ENCODE measurements at regions not wholly inside any gene's neighbourhood (a gene's known extent, or its start where the extent isn't known, plus 50 kb on each side); places are given as distances from the start of the nearest gene placed in this dataset.
"Not testable (repeated sequence)": the region's sequence is repeated elsewhere in the genome, so short reads cannot be mapped to it uniquely, and the experiment has no call there.

GRCh38 chr3:163518065-163518464 is 1560.2 kb downstream of the SI start:
- no peak for DNase-seq (ENCODE audit: low read depth in 4 of 4, low spot score in 3 of 4)

GRCh38 chr3:163513149-163513657 is 1565.1 kb downstream of the SI start:
- DNase-seq (ENCODE audit: low read depth in 4 of 4, low spot score in 3 of 4) = no peak

DNA sequence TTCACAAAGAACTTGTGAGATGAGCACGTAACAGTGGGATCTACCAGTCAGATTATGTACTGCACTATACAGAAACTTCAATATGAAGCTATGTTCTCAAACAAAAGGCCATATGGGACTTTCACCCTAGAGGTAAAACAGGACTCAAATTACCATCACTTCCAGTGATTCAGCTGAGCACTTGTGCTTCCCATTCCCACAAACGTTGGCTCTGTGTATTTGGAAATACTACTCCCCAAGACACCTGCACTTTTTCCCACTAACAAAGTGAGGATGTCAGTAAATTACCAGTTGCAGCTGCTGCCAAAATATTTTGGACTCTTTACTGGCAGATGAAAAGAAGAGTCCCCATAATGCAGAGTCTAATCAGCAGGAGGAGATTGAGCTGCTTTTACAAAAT is 1570.1 kb downstream of the SI start:
- DNase-seq (ENCODE audit: low read depth in 4 of 4, low spot score in 3 of 4) = no peak

DNA sequence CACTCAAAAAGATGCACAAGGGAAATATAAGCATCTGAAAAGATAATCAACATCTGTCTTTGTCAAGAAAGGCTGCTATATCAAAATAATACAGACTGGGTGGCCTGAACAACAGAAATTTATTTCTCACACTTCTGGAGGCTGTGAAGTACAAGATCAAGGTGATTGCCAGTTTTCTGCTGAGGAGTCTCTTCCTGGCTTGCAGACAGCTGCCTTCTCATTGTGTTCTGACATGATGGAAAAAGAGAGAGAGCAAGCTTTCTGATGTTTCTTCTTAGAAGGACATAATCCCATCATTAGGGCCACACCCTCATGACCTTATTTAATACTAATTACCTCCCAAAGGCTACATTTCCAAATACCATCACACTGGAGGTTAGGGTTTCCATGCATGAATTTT is 1573.3 kb downstream of the SI start:
- DNase-seq (ENCODE audit: low read depth in 4 of 4, low spot score in 3 of 4) = no peak

GRCh38 chr3:163499736-163500219 is 1578.5 kb downstream of the SI start:
- not testable (repeated sequence) for DNase-seq (ENCODE audit: low read depth in 4 of 4, low spot score in 3 of 4)

- not testable (repeated sequence) for DNase-seq (ENCODE audit: low read depth in 4 of 4, low spot score in 3 of 4)
Observed at GRCh38 chr3:163498842-163499735, 1579.2 kb downstream of the SI start.

GRCh38 chr3:163491714-163492113 is 1586.6 kb downstream of the SI start:
- DNase-seq (ENCODE audit: low read depth in 4 of 4, low spot score in 3 of 4) = no peak

DNA sequence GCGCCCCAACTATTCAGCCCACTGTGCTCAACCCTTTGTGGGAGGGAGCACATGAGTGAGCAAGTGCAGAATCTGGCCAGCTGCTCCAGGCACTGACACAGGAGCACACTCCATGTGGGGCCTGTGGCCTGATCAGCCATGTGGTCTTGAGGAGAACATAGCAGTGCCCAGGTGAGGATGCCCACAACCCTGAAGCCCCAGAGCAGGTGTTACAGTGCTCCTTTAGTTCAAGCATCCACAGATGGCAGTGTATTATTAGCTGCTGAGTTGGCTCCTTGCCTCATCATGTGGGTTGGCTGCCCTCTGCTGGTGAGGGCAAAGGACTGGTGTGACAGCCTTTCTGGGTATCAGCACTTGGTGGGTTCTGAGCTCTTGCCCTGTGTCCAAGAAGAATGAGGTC is 1588.2 kb downstream of the SI start:
- DNase-seq (ENCODE audit: low read depth in 4 of 4, low spot score in 3 of 4) = no peak

DNA sequence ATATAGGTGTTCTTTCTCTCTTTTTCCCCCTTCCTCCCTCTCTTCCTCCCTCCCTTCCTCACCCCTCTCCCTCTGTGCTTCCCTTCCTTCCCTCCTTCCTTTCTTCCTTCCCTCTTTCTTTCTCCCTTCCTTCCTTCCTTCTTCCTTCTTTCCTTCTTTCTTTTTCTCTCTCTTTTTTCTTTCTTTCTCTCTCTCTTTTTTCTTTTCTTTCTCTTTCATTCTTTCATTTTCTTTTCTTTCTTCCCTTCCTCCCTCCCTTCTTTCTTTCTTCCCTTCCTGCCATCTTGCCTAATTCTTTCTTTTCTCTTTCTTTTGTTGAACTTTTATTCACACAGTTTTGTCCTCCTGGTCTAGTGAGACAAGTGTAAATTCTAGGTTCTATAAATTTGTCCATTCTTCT is 1595.6 kb downstream of the SI start:
- no peak for DNase-seq (ENCODE audit: low read depth in 4 of 4, low spot score in 3 of 4)

GRCh38 chr3:163481738-163482137 is 1596.6 kb downstream of the SI start:
- DNase-seq (ENCODE audit: low read depth in 4 of 4, low spot score in 3 of 4) = no peak

- DNase-seq (ENCODE audit: low read depth in 4 of 4, low spot score in 3 of 4) = no peak
Observed at GRCh38 chr3:163476179-163476578, 1602.1 kb downstream of the SI start.

DNA sequence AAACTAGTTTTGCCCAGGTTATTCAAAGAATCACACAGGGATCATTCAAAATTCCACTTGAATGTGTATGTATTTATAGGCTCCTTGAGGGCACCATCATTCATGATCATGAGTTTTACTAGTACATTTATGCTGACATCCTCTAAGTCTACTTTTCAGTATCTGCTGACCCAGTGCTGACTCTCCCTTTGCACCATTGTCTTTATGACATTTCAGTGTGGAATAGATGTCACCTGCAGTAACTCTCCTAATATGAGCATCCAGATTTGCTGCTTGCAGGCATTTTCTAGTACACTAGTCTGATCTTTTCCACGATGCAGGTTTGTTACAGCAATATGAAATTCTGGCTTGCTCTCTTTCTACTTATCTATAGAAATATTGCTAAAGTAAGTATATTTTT is 1603.5 kb downstream of the SI start:
- no peak for DNase-seq (ENCODE audit: low read depth in 4 of 4, low spot score in 3 of 4)

DNA sequence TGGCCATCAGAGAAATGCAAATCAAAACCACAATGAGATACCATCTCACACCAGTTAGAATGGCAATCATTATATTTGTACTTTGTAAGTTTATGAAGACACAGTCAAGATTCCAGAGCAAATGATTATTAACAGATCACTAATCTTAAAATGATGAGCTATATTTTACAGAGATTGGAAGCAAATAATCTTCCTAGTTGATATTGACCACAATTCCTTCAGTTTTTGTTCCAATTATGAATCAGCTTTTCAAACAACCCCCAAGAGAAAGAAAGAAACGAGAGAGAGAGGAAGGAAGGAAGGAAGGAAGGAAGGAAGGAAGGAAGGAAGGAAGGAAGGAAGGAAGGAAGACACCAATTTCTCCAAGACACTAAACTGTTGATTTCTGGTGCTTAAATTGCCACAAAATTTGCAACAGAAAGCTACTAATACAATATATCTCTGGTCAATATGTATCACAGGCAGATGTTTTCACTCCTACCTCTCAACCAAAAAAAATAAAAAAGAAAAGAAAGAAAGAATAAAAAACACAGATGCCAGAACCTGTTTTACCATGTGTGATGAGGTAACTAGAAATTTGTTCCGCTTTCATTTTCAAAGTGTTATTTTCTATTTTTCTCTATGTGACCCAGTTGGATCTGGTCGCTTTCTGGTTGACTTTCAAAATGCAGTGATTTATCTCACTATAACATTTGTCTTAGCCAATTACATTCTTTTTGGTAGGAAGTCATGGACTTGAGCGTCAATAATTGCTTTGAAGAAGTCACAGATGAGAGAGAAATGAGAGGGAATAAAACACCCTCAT is 1609.6 kb downstream of the SI start:
- no peak for DNase-seq (ENCODE audit: low read depth in 4 of 4, low spot score in 3 of 4)

DNA sequence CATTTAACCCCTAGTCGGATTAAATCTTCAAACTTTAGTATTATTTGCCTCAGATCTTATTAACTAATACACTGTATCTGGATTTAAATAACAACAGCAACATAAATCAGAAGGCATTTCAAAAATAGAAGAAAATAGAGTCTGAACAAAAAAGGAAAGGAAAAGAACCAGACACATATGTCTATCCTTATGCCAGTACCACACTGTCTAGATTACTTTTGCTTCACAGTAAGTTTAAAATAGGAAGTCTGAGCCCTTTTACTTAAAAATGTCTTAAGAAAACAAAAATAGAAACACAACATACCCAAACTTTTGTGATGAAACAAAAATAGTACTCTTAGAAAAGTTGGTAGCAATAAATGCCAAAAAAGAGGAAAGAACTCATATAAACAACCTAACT is 1615.8 kb downstream of the SI start:
- no peak for DNase-seq (ENCODE audit: low read depth in 4 of 4, low spot score in 3 of 4)

- no peak for DNase-seq (ENCODE audit: low read depth in 4 of 4, low spot score in 3 of 4)
Observed at GRCh38 chr3:163450698-163451097, 1627.6 kb downstream of the SI start.

GRCh38 chr3:163438760-163439159 is 1639.5 kb downstream of the SI start:
- no peak for DNase-seq (ENCODE audit: low read depth in 4 of 4, low spot score in 3 of 4)

DNA sequence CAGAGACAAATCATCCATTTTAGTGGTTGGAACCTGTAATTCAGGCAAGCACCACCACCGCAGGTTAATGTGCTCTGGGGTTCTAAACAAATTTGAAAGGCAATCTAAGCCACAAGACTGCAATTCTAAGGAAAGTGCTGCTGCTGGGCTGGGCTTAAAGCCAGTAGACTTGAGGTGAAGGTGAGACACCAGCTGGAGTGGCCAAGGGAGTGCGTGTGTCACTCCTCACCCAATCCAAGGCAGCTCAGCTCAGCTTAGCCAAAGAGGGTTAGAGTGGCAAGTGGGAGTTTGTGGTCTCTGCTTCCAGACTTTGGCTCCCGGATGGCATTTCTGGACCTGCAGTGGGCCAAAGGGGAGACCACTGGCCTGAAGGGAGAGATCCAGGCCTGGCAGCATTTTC is 1655.6 kb downstream of the SI start:
- no peak for DNase-seq (ENCODE audit: low read depth in 4 of 4, low spot score in 3 of 4)

DNA sequence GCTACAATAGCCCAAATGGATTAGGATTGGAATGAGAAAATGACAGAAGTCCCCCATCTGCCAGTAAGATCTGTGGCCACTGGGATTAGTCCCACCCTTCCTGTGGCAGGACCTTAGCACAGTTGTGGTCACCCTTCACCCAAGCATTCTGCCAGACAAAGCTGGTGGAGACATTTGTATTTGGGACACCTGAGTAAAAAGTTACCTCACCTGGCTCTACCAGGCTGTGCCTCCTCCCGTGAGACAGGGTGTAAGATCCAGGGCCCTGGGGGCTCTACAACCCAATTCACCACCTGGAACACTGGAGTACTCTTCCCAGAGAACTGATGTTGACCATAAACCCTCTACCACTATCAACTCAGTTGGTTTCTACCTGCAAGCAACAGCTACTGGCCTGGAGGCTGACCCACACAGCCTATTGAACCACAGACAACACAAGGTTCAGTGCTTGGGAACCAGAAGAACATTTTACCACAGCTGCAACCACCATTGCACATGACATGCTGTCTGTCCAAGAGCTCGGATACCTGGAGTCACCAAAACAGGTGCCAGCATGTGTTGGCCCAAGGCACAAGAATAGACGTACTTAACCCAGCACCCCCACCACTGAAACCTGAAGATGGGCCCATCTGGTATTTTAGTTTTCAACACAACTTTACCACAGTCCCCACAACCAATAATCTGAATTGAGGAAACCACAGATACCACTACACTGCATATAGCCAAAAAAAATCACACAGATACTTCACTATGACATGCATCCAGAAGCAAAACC is 1686.7 kb downstream of the SI start:
- no peak for DNase-seq (ENCODE audit: low read depth in 4 of 4, low spot score in 3 of 4)

GRCh38 chr3:163384383-163384782 is 1693.9 kb downstream of the SI start:
- DNase-seq (ENCODE audit: low read depth in 4 of 4, low spot score in 3 of 4) = no peak

DNA sequence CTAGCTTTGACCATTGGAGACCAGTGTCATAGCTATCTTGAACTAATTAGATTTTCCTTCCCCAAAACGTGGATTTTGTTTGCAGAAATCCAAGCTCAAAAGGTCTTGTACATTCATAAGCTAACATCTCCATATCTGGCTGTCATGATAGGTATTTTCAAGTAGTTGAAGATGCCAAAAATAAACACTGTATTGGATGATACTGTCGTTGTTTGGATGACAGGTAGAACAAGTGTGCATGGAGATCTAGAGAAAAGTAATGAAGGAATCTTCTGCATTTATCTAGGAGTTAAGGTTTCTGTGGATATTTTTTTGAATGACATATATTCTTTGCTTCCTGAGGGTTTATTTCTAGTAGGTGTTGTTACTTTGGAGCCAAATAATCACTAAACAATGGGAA is 1696.1 kb downstream of the SI start:
- no peak for DNase-seq (ENCODE audit: low read depth in 4 of 4, low spot score in 3 of 4)

DNA sequence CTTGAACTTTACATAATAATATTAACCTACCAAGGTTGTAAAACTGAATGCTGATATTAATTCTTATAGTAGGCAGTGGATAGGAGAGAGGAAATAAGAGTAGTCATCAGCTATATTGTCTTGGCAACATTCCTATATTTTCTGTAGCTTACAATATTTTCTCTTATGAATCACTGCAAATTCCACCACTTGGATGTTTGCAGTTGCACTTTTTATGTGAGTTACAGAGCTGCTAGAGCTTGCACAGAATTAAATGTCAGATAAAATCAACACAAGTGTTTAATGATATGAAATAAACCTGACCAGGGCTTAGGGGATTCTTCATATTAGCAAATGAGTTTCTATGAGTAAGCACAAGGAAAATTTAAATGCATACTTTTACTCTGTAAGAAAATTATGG is 1710.1 kb downstream of the SI start:
- no peak for DNase-seq (ENCODE audit: low read depth in 4 of 4, low spot score in 3 of 4)
